ENCODE measurements at regions not wholly inside any gene's neighbourhood (a gene's known extent, or its start where the extent isn't known, plus 50 kb on each side); places are given as distances from the start of the nearest gene placed in this dataset.
"Not testable (repeated sequence)": the region's sequence is repeated elsewhere in the genome, so short reads cannot be mapped to it uniquely, and the experiment has no call there.

GRCh38 chr1:198986442-198986841 is 347.6 kb downstream of the PTPRC start:
- no peak for DNase-seq

DNA sequence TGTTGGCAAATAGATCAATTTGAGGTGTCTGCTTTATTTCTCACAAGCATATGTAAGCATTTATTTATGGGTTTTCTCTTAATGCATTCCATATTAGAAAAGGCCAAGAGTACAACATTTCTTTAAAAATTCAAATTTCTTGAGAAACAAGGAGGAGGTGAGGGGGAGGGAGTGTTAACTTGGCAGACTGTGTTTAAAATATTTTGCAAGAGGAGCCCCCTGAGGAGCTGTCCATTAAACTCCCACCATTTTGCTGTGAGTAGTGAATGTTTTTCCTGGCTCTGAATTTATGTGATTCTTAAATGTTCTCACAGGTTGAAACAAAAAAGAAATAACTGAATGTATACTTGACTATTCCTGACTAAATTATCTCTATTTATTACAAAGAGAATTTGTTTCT is 363.8 kb downstream of the PTPRC start:
- no peak for DNase-seq

GRCh38 chr1:199007423-199007822 is 368.6 kb downstream of the PTPRC start:
- no peak for DNase-seq

GRCh38 chr1:199009447-199009846 is 370.6 kb downstream of the PTPRC start:
- no peak for DNase-seq

- DNase-seq: no peak
Measured at GRCh38 chr1:199010492-199010891, 371.7 kb downstream of the PTPRC start.

GRCh38 chr1:199010933-199011332 is 372.1 kb downstream of the PTPRC start:
- DNase-seq: no peak

- no peak for DNase-seq
Measured at GRCh38 chr1:199015799-199016198, 377.0 kb downstream of the PTPRC start.

- no peak for DNase-seq
Measured at GRCh38 chr1:199018471-199019135, 379.8 kb downstream of the PTPRC start.

DNA sequence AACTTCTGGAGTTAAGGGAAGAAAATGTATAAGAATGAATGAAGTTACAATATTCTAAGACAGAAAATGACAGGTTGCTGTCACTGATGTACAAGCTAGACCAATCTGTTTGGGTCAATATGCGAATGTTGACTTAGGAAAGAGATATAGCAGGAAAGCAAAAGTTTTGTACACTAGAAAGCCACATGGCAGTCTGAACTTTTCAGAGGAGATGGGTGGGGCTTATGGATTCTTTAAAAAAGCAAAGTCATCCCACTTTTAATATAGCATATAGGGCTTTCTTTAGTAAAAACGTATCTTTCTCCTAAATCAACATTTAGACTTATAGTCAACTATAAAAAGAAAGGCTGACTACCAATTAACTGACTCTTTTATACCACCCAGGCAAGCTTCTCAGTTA is 381.2 kb downstream of the PTPRC start:
- DNase-seq: no peak

- DNase-seq: no peak
Measured at GRCh38 chr1:199020904-199021303, 382.1 kb downstream of the PTPRC start.

GRCh38 chr1:199029401-199029800 is 390.6 kb downstream of the PTPRC start:
- no peak for DNase-seq

DNA sequence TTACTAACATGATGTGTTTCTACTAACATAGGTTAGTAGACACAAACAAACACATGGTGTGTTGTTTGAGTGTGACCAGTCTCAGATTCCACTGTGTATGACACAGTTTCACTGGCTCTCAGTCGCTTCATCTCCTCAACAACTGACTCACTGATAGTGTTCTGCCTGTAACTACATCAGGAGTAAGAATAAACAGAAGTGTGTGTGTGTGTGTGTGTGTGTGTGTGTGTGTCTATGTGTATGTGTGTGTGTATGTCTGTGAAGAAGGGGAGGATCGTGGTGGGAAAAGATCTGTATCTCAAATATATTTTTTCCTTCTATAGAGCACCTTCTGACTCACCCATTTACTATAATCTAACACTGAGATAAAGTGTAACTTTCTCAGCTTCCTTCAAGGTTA is 391.0 kb downstream of the PTPRC start:
- no peak for DNase-seq

GRCh38 chr1:199030541-199030940 is 391.7 kb downstream of the PTPRC start:
- DNase-seq: not testable (repeated sequence)

DNA sequence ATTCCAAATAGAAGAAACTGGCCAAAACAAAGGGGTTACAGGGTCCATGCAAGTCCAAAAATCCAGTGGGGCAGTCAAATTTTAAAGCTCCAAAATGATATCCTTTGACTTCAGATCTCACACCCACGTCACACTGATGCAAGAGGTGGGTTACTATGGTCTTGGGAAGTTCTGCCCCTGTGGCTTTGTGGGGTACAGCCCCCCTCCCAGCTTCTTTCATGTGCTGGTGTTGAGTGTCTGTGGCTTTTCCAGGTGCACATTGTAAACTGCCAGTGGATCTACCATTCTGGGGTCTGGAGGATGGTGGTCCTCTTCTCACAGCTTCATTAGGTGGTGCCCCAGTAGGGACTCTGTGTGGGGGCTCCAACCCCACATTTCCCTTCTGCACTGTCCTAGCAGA is 392.3 kb downstream of the PTPRC start:
- not testable (repeated sequence) for DNase-seq

GRCh38 chr1:199032479-199032878 is 393.6 kb downstream of the PTPRC start:
- DNase-seq: not testable (repeated sequence)

- DNase-seq: no peak
Measured at GRCh38 chr1:199033661-199034060, 394.8 kb downstream of the PTPRC start.

GRCh38 chr1:199038156-199038555 is 399.3 kb downstream of the PTPRC start:
- no peak for DNase-seq

DNA sequence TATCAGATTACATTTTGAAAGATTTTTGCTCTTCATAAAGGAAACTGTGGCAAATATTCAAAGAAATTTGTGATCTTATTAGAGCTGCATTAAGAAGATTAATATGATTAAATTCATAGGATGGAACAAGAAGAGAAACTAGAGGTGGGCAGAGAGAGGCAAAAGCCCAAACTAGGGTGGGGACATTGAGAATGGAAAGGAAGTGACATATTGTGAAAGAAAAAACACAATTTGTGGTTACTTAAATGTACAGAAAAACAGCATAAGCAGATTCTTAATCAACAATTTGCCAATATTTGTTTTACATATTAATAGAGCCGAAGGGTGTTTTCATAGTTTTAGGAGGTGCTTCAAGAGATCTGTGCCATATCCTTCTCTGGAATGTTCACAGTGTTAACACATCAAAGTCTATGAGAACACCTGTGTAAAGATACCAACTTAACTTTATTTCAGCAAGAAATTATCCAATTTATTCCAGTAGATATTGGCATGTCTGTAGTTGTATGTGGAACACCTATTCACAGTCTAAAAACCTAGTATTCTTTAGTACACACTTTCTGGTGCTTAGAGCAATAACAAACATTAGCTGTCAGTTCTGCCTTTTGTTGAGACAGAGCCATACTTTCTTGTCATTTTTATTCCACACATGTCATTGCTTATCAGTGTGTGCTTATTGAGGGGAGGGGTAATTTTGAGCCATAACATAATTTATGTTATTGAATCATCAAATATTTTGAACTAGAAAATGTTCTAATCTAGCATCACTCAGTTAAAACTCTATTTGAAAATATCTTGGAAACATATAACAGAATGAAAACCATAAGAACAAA is 401.5 kb downstream of the PTPRC start:
- DNase-seq: no peak

DNA sequence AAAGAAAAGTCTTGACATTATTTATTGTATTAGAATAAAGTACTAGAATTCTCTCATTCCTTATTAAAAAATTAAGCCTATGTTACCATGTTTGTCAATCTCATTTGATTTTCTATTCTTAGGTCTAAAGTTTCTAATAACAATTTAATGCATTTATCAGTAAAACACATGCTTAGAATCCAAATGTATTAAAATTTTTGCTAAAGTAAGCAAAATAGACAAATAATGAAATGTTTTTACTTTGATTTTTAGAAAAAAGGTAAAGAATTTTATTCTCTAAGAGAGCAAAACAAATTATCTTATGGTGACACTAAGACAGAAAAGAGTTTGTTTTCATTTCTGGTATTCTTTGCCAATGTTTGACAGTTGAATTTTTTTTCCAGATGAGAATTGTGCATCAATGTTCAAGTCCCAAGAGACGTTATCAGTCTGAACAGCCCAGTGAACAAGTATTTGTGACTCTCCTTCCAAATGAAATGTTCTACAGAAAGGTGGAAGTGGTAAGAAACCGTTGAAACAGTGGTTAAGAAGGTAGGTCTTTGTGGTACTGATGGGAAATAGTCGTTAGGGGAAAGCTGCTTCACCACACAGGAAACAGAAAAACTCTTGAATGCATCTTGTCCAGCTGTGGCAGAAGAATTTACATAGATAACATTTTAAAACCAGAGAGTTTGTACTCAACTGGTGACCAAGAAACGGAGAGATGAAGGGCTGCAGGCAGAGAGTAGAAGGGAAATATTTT is 402.5 kb downstream of the PTPRC start:
- DNase-seq: no peak

DNA sequence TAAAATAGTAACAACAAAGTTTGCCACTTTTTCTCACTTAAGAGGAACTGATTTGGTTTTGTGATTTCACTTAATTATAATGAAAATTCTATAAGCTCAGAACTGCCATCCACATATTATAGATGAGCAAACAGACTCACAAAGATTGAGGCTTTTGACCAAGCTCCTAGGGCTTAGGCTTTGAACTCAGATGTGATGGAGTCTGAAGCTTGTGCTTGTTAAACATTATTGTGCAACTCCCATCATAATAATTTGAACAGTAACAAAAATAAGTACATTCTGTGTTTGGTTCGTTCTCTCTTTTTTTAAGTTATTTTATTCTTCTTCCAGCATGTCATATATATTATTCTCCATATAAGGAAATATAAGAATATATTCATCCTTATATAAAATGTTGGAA is 403.4 kb downstream of the PTPRC start:
- no peak for DNase-seq

DNA sequence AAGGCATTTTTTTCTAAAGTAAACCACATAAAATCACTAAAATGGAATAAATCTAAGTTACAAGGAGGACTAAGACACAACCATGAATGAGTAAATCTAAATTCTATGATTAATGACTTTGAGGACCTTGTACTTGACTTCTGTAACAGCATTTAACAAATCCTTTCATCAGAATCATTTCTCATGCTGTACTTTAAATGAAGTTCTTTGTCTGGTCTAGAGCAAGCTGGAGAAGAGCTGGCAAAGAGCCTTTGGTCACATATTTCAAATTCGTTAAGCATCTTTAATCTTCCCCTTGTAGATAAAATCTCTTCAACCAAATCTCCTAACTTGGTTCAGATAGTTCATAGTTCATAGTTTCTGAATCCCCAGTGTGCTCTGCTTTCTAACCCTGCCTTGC is 405.4 kb downstream of the PTPRC start:
- no peak for DNase-seq

DNA sequence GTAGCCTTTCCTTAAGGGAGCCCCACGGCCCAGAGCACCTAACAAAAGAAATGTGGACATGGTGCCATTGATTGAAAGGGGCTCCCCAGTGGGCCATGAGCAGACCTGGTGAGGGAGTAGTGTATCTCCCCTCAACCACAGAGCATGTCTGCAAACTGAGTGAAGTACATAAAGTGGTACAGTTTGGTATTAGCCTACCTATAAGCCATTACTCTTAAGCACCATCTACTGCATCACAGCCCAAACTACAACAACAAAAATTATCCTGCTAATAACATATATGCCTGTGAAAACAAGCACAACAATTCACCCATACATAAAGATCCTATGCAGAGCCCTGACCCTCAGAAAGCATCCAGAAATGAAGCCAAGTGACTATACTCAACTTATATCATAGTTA is 407.8 kb downstream of the PTPRC start:
- DNase-seq: no peak

GRCh38 chr1:199054694-199055093 is 415.9 kb downstream of the PTPRC start:
- no peak for DNase-seq

DNA sequence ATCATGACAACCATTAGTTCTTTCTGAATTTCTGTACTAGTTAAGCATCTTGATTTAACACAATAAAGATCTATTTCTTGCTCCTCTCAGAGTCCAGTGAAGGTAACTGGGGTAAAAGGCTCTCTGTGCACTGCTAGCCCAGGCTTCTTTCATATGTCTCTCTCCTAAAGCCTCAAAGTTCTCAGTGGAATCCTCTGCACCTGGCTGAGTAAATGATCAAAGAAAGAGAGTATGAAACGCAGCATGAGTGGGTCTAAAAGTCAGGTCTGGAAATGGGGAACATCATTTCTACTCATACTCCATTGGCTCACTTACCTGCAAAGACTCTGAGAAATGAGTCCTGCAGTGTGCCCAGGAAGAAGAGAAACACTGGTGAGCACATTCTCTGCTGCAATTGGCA is 418.5 kb downstream of the PTPRC start:
- DNase-seq: no peak

Data from GOT3 (cell line).